ENCODE measurements at regions not wholly inside any gene's neighbourhood (a gene's known extent, or its start where the extent isn't known, plus 50 kb on each side); places are given as distances from the start of the nearest gene placed in this dataset.

DNA sequence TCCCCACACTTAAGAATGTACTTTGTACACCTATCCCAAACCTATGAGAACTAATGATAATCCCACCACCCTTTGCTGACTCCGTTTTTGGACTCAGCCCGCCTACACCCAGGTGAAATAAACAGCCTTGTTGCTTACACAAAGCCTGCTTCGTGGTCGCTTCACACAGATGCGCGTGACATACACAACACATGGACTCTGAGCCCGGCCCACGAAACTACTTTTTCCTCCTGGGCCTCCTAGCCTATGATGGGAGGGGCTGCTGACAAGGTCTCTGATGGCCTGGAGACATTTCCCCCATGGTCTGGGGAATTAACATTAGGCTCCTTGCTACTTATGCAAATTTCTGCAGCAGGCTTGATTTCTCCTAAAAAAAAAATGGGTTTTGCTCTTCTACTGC, 1176.4 kb upstream of the RAG2 start:
- no peak for DNase-seq (ENCODE audit: low spot score)

DNA sequence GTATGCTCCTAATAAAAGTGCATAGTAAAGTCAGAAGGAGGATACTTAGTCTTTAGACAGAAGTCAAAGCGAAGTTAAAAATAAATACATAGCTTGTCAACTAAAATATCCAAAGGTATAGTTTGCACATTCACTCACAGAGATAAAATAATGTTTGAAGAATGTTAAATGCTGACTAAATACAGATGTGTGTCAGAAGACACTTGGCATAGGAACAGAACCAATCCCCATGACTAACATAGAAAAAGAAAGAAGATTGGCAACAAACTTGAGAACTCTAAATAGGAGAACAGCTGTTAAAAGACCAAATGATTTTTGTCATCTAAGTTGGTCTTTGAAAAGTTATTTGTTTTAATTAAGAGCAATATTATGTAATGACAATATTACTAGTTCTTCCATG, 1172.1 kb upstream of the RAG2 start:
- no peak for DNase-seq (ENCODE audit: low spot score)

DNA sequence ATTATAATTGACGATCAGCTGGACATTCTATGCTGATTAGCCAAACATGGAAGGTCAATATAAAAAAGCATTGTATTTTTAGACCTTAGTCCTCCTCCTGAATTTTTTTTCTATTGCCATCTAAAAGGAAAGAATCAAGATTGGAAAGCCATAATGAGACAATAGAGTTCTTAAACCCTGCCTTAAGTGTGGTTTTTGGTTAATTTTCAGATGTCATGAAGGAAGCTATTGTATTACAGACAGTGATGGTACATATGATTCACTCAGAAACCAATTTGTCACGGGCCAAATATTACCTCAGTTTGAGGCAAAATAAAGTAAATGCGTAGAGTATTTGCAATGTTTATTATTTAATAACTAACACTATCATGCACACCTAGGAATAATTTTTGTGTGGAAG, 1164.0 kb upstream of the RAG2 start:
- DNase-seq (ENCODE audit: low spot score), result no peak

DNA sequence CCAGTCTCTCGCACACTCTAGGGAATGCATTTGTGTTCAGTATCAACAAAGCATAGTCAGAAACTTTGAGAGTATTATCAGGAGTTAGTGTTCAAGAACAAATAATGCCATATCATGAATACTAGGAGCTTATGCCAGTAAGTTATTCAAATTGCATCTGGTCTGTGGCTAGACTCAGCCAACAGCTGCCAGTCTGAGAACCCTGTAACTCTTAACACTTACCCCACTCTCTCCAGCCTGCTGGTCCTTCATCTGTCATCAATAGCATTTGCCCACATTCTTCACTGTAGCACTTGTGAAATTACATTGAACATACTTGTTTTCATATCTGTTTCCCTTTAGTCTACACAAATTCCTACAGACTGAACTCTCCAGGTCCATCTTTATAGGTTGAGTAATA, 1157.5 kb upstream of the RAG2 start:
- no peak for DNase-seq (ENCODE audit: low spot score)

DNA sequence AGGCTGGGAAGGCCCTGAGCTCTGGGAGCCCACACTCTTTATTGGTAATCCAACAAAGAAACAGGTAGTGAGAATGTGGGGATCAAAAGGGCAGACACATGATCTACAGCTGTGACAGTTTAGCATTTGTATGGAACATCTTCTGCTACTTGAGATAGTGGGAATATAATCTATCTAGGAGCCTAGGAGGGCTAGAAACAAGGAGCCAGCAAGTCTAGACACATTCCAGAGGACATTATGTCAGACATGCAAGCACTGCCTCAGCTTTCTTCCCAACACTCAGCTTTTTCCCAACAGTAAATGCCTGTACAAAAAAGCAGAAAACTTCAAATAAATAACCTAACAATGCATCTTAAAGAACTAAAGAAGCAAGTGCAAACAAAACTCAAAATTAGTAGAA, 1150.6 kb upstream of the RAG2 start:
- no peak for DNase-seq (ENCODE audit: low spot score)

DNA sequence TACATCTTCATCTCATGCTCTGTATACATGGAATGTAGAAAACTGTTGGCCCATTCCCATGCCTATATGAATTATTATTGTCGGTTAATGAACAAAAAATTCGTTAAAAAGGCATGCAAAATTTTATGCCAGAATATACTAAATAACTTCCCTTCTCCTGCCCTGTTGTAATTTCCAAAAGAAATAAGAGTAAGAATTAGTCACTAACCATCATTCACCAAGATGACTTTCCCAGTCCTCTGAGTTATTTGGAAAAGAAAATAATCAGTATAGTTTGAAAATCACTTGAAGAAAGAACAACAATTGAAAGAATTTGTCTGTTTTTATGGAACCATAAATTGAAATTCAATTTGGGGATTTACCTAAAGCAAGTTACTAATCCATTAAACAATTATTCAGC, 1149.1 kb upstream of the RAG2 start:
- DNase-seq (ENCODE audit: low spot score), result no peak

- DNase-seq (ENCODE audit: low spot score), result no peak
Measured at GRCh38 chr11:37727371-37727770, 1129.3 kb upstream of the RAG2 start.

DNA sequence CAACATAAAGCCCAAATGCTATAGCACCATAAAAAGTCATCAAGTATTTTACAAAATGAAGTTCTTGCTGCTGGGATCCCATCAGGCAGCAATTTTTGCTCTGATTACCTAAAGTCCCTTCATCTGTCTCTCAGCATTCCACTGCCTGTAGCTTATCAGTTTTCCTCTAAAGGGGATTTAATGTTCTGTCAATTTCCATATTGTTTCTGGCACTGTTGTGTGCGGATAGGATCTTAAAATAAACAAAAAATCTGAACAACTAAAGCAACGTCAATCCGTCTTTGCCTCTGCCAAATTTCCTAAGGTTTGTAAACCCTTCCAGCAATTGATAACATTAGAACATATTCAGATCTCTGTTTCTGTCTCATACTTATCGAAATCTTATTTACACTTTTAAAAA, 1126.3 kb upstream of the RAG2 start:
- no peak for DNase-seq (ENCODE audit: low spot score)

DNA sequence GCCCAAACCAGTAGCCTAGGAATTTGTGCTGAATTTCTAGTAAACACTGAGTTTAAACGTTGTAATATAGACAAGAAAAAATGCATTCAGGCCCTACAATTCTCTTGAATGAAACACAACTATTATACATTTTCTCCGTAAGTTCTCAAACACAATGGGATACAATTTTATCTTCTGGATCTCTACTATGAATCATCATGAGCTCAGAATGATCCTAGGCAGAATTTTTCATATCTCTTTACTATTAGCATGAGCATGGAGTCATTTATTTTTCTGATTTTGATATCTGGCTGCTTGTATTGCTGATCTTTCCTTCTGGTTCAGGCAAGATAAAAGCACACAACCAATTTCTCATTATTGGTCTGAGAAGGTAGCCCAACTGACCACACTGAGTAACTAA, 1123.4 kb upstream of the RAG2 start:
- DNase-seq (ENCODE audit: low spot score), result no peak

DNA sequence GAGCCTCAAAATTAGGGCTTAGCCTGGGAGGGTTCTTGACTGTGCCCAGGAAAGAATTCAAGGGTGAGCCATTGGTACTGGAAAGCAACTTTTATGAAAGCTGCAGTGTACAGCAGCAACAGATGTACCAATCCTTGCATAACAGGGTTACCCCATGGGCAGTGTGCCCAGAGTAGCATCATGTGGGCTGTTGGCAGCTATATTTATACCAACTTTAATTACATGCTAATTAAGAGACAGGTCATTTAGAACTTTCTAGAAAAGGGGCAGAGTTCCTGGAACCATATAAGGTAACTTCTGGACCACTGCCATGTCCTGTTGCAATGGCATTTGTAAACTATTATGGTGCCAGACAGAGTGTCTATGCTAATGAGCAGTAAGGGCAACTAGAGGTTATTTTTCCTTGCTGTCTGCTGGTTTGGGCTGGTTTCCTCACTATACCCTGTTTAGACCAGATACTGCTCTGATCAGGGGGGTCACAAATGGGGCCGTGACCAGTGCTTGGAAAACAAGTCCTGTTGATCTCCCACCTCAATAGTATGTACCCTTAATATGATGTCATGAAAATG, 1120.5 kb upstream of the RAG2 start:
- no peak for DNase-seq (ENCODE audit: low spot score)

DNA sequence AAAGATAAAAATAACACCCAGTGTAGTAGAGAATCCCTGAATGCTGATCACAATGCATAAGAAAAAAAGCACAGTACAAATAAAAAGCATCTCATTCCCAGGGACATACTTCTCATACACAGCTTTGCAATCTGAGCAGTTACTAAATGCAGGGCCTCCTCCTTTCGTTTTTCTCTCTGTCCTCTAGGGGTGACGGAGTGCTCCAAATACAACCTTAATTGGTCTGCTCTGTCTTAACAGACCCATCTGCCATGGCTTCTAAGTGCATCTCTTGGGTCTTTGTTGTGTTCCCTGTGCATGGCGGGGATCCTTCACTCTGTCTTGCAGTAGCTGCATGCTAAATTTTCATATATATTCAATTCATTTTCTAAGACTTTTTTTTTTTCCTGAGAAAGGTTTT, 1114.2 kb upstream of the RAG2 start:
- no peak for DNase-seq (ENCODE audit: low spot score)

GRCh38 chr11:37710031-37710430, 1112.0 kb upstream of the RAG2 start:
- no peak for DNase-seq (ENCODE audit: low spot score)

DNA sequence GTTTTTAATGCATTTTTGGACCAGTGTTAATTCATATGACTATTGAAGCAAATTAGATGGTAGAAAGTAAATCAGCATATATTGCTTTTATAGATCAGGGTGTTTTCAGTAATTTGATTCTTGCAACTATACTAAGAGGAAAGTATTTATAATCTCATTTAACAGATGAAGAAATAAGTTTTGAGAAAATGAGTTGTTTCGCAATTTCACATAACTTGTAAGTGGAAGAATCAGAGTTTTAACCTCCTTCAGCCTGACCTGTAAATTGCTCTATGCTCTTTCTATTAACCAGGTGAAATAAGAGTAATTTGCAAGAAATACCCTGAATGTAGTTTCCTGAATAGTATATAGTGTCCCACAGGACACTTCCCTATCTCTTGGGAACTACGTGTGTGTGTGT, 1106.8 kb upstream of the RAG2 start:
- no peak for DNase-seq (ENCODE audit: low spot score)

DNA sequence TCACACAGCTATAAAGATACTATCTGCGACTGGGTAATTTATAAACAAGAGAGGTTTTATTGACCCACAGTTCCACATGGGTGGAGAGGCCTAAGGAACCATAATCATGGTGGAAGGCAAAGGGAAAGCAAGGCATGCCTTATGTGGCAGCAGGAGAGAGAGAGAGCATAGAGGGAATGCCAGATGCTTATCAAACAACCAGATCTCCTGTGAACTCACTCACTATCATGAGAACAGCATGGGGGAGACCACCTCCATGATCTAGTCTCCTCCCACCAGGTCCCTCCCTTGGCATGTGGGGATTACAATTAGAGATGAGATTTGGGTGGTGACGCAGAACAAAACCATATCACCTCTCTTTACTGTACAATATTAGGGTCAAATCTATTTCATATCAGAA, 1101.6 kb upstream of the RAG2 start:
- DNase-seq (ENCODE audit: low spot score), result no peak

DNA sequence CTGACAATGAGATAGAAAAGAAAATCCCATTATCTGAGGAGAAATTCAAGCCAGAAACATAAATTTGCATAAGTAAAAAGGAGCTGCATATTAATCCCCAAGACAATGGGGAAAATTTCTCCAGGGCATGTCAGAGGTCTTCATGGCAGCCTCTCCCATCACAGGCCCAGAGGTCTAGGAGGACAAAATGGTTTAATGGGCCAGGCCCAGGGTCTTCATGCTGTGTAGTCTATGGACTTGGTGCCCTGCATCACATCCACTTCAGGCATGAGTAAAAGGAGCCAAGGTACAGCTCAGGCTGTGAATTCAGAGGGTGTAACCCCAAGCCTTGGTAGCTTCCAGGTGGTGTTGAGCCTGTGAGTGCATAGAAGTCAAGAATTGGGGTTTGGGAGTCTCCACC, 1097.2 kb upstream of the RAG2 start:
- no peak for DNase-seq (ENCODE audit: low spot score)

DNA sequence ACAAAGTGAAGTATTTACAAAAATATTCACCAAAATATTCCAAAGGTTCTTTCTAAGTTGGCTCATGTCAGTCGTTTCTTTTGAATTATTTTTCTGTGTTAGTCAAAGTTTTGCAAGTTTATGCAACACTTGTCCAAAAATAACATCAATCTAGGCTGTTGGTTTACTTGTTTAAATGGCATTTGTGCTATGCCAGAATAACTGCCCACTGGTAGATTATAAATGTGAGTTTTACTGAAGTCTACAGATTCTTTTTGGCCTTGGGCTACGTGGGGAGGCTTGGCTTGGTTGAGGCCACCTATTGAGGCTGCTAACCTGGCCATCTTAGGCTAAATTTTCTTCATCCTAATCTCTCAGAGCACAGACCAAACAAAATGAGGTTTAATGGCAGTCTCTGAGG, 1091.9 kb upstream of the RAG2 start:
- DNase-seq (ENCODE audit: low spot score), result no peak

GRCh38 chr11:37688456-37688855, 1090.4 kb upstream of the RAG2 start:
- no peak for DNase-seq (ENCODE audit: low spot score)

- no peak for DNase-seq (ENCODE audit: low spot score)
Measured at GRCh38 chr11:37687130-37687529, 1089.1 kb upstream of the RAG2 start.

DNA sequence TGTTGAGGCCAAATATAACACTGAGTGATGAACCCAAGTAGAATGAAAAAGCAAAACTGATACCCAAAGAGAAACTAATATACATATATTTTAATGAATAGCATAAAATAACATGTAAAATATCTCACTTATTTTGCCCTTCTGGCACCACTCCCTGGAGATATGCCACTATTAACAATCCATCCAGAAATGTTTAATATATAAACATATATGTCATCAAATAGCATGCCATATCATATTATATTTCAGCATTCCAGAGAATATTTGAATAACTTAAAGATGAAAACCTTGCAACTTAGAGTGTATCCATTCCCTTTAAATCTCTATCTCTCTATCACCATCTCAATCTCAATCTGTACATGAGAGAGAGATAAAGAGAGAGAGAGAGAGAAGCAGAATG, 1073.3 kb upstream of the RAG2 start:
- DNase-seq (ENCODE audit: low spot score), result no peak

- DNase-seq (ENCODE audit: low spot score), result no peak
Measured at GRCh38 chr11:37666960-37667359, 1068.9 kb upstream of the RAG2 start.

- no peak for DNase-seq (ENCODE audit: low spot score)
Measured at GRCh38 chr11:37657645-37658044, 1059.6 kb upstream of the RAG2 start.

DNA sequence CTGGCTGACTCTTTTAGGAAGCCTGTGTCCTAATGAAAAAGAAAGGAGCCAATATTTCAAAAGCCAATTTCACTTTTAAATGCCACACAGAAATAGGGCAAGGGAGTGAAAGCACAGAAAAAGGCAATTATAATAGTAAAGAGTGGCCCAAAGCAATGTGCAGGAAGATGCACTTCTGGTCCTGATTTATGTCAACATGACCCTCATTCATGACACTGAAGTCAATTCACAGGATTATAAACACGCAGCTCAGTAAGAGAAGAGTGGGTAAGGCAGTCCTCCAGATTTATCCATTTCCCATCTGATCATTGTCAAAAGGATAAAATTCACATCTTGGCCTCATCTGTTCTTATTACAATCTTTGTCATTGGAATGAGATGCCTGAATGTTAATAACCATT, 1049.7 kb upstream of the RAG2 start:
- DNase-seq (ENCODE audit: low spot score), result no peak

DNA sequence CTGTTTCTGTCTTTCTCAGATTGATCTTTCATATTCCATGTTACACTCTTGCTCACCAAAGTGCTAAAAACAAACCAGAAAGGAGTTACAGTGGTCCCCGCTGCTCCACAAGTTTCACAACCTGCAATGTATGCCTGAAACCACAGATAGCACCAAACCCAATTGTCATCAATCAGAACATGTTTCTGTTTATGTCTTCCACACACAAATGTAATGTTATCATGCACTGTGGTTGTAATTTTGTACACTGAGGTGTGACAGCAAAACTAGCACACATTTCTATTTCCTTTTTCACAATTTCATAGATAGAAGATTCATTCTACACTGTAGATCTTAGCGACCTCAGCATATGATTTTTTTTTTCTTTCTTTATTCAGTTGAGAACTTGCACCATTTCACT, 1045.9 kb upstream of the RAG2 start:
- DNase-seq (ENCODE audit: low spot score), result no peak

- no peak for DNase-seq (ENCODE audit: low spot score)
Measured at GRCh38 chr11:37642296-37642695, 1044.3 kb upstream of the RAG2 start.

- DNase-seq (ENCODE audit: low spot score), result no peak
Measured at GRCh38 chr11:37632748-37633147, 1034.7 kb upstream of the RAG2 start.
